ENCODE measurements at regions not wholly inside any gene's neighbourhood (a gene's known extent, or its start where the extent isn't known, plus 50 kb on each side); places are given as distances from the start of the nearest gene placed in this dataset.

GRCh38 chr1:221574529-221574928 is 167.4 kb downstream of the DUSP10 start:
- TF ChIP-seq, protein P1, sequence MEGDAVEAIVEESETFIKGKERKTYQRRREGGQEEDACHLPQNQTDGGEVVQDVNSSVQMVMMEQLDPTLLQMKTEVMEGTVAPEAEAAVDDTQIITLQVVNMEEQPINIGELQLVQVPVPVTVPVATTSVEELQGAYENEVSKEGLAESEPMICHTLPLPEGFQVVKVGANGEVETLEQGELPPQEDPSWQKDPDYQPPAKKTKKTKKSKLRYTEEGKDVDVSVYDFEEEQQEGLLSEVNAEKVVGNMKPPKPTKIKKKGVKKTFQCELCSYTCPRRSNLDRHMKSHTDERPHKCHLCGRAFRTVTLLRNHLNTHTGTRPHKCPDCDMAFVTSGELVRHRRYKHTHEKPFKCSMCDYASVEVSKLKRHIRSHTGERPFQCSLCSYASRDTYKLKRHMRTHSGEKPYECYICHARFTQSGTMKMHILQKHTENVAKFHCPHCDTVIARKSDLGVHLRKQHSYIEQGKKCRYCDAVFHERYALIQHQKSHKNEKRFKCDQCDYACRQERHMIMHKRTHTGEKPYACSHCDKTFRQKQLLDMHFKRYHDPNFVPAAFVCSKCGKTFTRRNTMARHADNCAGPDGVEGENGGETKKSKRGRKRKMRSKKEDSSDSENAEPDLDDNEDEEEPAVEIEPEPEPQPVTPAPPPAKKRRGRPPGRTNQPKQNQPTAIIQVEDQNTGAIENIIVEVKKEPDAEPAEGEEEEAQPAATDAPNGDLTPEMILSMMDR (conservative IDR thresholded peaks at IDR 0.05): no peak
- no peak for TF ChIP-seq ZFX (IDR thresholded peaks at IDR 0.05)
